ENCODE measurements at regions not wholly inside any gene's neighbourhood (a gene's known extent, or its start where the extent isn't known, plus 50 kb on each side); places are given as distances from the start of the nearest gene placed in this dataset.

DNA sequence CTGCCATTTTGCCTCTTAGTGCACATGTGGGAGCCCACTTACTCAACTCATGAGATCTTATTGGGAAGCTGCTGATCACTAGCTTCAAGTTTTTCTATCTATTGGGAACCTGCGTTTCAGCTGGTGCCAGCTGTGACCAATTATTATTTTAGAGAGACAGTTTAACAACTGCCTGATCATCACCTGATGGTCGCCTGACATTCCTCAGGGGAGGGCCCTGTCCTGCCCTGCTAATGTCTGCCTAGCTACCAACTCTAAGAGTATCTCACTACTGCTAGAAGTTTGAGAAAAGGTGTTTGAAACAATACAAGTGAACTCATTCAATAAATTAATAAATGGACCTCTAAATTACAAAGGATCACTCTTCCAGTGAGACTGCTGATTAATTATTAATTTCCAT lies 95.5 kb downstream of the PCDH7 start:
- Histone ChIP-seq H3K9ac (ENCODE audit: low read length) (no peak overlapping the region; the same call in 1 of the 2 replicates), H4K20me1 (ENCODE audit: insufficient read depth) (no peaks in the 10 kb centered on the region), H3K4me2 (ENCODE audit: low read length) (no peak overlapping the region), H3K27ac (ENCODE audit: low read depth, low read length) (peak overlapping the region; percentile 100), H2AFZ (ENCODE audit: low read depth, low read length, poor library complexity, severe bottlenecking) (no peak overlapping the region), H3K4me1 (ENCODE audit: control insufficient read depth in 1 of 2, insufficient read depth in 2 of 2, low read length in 2 of 2) (peaks cover 73 to 99% of the 10 kb centered on the region in 2 experiments), H3K9me3 (ENCODE audit: control insufficient read depth in 1 of 2, insufficient read depth in 1 of 2, low read depth in 1 of 2, low read length in 2 of 2) (no peaks in the 10 kb centered on the region), H3K4me3 (replicated peaks in 1 of 2; ENCODE audit: low read depth in 1 of 2, low read length in 2 of 2) (no peak overlapping the region), H3K27me3 (ENCODE audit: insufficient read depth, low read length) (no peaks in the 10 kb centered on the region), H3K9me2 (ENCODE audit: insufficient read depth) (no peaks in the 10 kb centered on the region), H3K36me3 (ENCODE audit: control insufficient read depth in 1 of 2, insufficient read depth in 2 of 2, low read length in 2 of 2) (no peaks in the 10 kb centered on the region), H3K79me2 (ENCODE audit: insufficient read depth, low read length) (peaks cover 30% of the 10 kb centered on the region; the same call in 1 of the 2 replicates)
- ATAC-seq (no peak), DNase-seq (ENCODE audit: low read depth, low spot score) (no peak)
- CTCF ChIA-PET = no interaction called here
- POLR2A ChIA-PET = interaction anchor here (1.5 kb wide), 1 partner anchor 46 kb away, joined by 4 read pairs; no protein-coding TSS in a partner anchor
- TF ChIP-seq, protein P1, sequence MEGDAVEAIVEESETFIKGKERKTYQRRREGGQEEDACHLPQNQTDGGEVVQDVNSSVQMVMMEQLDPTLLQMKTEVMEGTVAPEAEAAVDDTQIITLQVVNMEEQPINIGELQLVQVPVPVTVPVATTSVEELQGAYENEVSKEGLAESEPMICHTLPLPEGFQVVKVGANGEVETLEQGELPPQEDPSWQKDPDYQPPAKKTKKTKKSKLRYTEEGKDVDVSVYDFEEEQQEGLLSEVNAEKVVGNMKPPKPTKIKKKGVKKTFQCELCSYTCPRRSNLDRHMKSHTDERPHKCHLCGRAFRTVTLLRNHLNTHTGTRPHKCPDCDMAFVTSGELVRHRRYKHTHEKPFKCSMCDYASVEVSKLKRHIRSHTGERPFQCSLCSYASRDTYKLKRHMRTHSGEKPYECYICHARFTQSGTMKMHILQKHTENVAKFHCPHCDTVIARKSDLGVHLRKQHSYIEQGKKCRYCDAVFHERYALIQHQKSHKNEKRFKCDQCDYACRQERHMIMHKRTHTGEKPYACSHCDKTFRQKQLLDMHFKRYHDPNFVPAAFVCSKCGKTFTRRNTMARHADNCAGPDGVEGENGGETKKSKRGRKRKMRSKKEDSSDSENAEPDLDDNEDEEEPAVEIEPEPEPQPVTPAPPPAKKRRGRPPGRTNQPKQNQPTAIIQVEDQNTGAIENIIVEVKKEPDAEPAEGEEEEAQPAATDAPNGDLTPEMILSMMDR (IDR thresholded peaks at IDR 0.05 in 2 of 3, conservative IDR thresholded peaks at IDR 0.05 in 1 of 3; ENCODE audit: borderline replicate concordance in 1 of 3, insufficient read depth in 1 of 3, low read depth in 2 of 3, low read length in 2 of 3) = no peak
- TF ChIP-seq EZH2phosphoT487 (IDR thresholded peaks at IDR 0.05; ENCODE audit: borderline replicate concordance) (no peak), POLR2A (IDR thresholded peaks at IDR 0.05; ENCODE audit: borderline replicate concordance, extremely low read depth, insufficient read depth, insufficient read length) (peak; percentile 17)
- RAD21 ChIA-PET (ENCODE audit: low non-redundant PET in 1 of 2, low total read pairs in 2 of 2, uncharacterized antibody in 2 of 2, unreplicated experiment in 2 of 2) = no interaction called here
- BruUV-seq (replicated peaks) = no TSS peak
- intact Hi-C loops (cut with micrococcal nuclease) = no loop called here

DNA sequence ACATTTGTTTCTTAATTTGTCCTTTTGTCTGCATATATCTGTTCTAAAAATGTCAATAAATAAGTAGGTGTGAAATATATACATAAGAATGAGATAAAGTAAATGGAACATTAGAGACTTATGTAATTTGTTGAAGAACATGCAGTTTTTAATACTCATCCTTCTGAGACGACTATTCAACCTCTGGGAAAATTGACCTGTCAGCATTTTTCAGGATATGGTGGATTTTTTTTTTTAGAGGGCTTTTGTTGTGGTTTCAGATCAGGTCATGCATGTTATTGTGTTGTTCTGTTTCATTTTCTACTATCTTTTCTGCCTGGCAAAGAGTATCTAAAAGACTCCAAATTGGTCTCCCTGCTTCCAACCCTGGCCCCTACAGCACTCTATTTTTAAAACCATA lies 97.3 kb downstream of the PCDH7 start:
- Histone ChIP-seq H3K9me2 (ENCODE audit: insufficient read depth) (no peaks in the 10 kb centered on the region), H3K9me3 (ENCODE audit: control insufficient read depth in 1 of 2, insufficient read depth in 1 of 2, low read depth in 1 of 2, low read length in 2 of 2) (no peaks in the 10 kb centered on the region), H3K4me1 (ENCODE audit: control insufficient read depth in 1 of 2, insufficient read depth in 2 of 2, low read length in 2 of 2) (peaks cover 71 to 99% of the 10 kb centered on the region in 2 experiments), H3K27me3 (ENCODE audit: insufficient read depth, low read length) (no peaks in the 10 kb centered on the region), H3K4me2 (ENCODE audit: low read length) (peak overlapping the region; percentile 30), H4K20me1 (ENCODE audit: insufficient read depth) (no peaks in the 10 kb centered on the region), H3K36me3 (ENCODE audit: control insufficient read depth in 1 of 2, insufficient read depth in 2 of 2, low read length in 2 of 2) (no peaks in the 10 kb centered on the region), H3K4me3 (replicated peaks in 1 of 2; ENCODE audit: low read depth in 1 of 2, low read length in 2 of 2) (no peak overlapping the region), H3K27ac (ENCODE audit: low read depth, low read length) (peak overlapping the region; percentile 100), H3K79me2 (ENCODE audit: insufficient read depth, low read length) (peaks cover 34% of the 10 kb centered on the region), H3K9ac (ENCODE audit: low read length) (peak overlapping the region; percentile 42), H2AFZ (ENCODE audit: low read depth, low read length, poor library complexity, severe bottlenecking) (no peak overlapping the region)
- RAD21 ChIA-PET (ENCODE audit: low non-redundant PET in 1 of 2, low total read pairs in 2 of 2, uncharacterized antibody in 2 of 2, unreplicated experiment in 2 of 2) = interaction anchor here in 1 of 2 experiments (0.6 kb wide), 1 partner anchor 31 kb away, joined by 3 read pairs; no protein-coding TSS in a partner anchor
- no TSS peak for BruUV-seq (replicated peaks)
- CTCF ChIA-PET = no interaction called here
- DNase-seq (ENCODE audit: low read depth, low spot score) (no peak), ATAC-seq (no peak)
- POLR2A ChIA-PET = interaction anchor here (1.1 to 1.7 kb wide), 4 partner anchors 46 to 60 kb away, joined by 4 to 5 read pairs (median 4); no protein-coding TSS in a partner anchor
- intact Hi-C loops (cut with micrococcal nuclease) = no loop called here
- TF ChIP-seq SRF (IDR thresholded peaks at IDR 0.05; ENCODE audit: low read depth) (no peak), EZH2 (IDR thresholded peaks at IDR 0.05) (no peak), EZH2phosphoT487 (IDR thresholded peaks at IDR 0.05; ENCODE audit: borderline replicate concordance) (no peak), SP1 (IDR thresholded peaks at IDR 0.05; ENCODE audit: low read depth) (no peak), TCF7L2 (IDR thresholded peaks at IDR 0.05; ENCODE audit: borderline replicate concordance, extremely low read depth, insufficient read depth, insufficient read length) (no peak), CEBPB (IDR thresholded peaks at IDR 0.05; ENCODE audit: low read depth) (no peak), FOSL1 (IDR thresholded peaks at IDR 0.05; ENCODE audit: low read depth) (no peak), CBX3 (IDR thresholded peaks at IDR 0.05; ENCODE audit: low read depth) (no peak), RAD21 (IDR thresholded peaks at IDR 0.05; ENCODE audit: low read depth) (no peak), POLR2AphosphoS5 (IDR thresholded peaks at IDR 0.05; ENCODE audit: low read depth, low read length) (no peak), JUND (IDR thresholded peaks at IDR 0.05) (no peak), ZFX (IDR thresholded peaks at IDR 0.05) (no peak)
- TF ChIP-seq, protein P1 (IDR thresholded peaks at IDR 0.05 in 2 of 3, conservative IDR thresholded peaks at IDR 0.05 in 1 of 3; ENCODE audit: borderline replicate concordance in 1 of 3, insufficient read depth in 1 of 3, low read depth in 2 of 3, low read length in 2 of 3) = no peak

Measured in HCT116 (cell line).